Neural progenitor cell (in vitro differentiated cells): ENCODE measurements at regions not wholly inside any gene's neighbourhood (a gene's known extent, or its start where the extent isn't known, plus 50 kb on each side); places are given as distances from the start of the nearest gene placed in this dataset.

Experiments used
- CTCF ChIP-seq: fragments of 200-600 bp; sonication (generic); IDR thresholded peaks from 2 replicates; pipeline ENCODE4 v1.5.1; 2017; ENCODE audit warnings: antibody characterized with exemption, mild to moderate bottlenecking
- EZH2 ChIP-seq: fragments of 200-600 bp; sonication (generic); IDR thresholded peaks from 2 replicates; pipeline ENCODE4 v1.6.1; 2017; ENCODE audit warnings: antibody characterized with exemption, mild to moderate bottlenecking, moderate library complexity

DNA sequence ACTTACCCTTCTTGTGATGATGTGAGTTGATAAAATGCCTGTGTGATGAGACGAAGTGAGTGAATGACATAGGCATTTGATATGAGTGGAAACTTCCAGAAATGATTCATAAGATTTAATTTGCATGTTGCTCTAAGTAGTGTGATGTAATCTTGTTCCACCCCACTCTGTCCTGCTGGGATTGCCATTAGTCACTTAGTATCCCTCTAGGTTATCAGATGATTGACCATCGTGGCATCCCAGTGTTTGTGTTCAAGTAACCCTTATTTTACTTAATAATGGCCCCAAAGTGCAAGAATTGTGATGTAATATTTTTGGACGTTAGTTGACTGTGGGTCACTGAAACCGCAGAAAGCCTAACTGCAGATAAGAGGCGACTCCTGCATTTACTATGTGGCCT, 214.4 kb upstream of the DIO2 start:
- no peak for TF ChIP-seq EZH2
- no peak for TF ChIP-seq CTCF
